Testis (tissue), 2 donors: ENCODE measurements at regions not wholly inside any gene's neighbourhood (a gene's known extent, or its start where the extent isn't known, plus 50 kb on each side); places are given as distances from the start of the nearest gene placed in this dataset.

Source experiments
- DNase-seq: peaks from one replicate; pipeline ENCODE4 v3.0.0-alpha.2; 2019
- H3K27ac ChIP-seq, 2 donors: fragments of 200-600 bp; sonication (generic); one replicate each; pipeline ENCODE4 v1.5.1; 2019
- H3K27me3 ChIP-seq: fragments of 200-600 bp; sonication (generic); one replicate; pipeline ENCODE4 v1.5.1; 2019
- H3K36me3 ChIP-seq: fragments of 200-600 bp; sonication (generic); one replicate; pipeline ENCODE4 v1.5.1; 2017; ENCODE audit warnings: low read depth; ENCODE audit errors: missing control alignments
- H3K4me1 ChIP-seq: fragments of 200-600 bp; sonication (generic); one replicate; pipeline ENCODE4 v1.5.1; 2019
- H3K4me3 ChIP-seq, 2 donors: fragments of 200-600 bp; sonication (generic); one replicate each; pipeline ENCODE4 v1.5.1; 2017 to 2019
- H3K9me3 ChIP-seq: fragments of 200-600 bp; sonication (generic); one replicate; pipeline ENCODE4 v1.5.1; 2017
- CTCF ChIP-seq, 3 experiments: fragments of 450-650 bp in 2 of 3; fragments of 200-600 bp in 1 of 3; sonication (generic) in 1 of 3; IDR thresholded peaks; one replicate each; pipeline ENCODE4 v1.5.1; 2016 to 2019; ENCODE audit warnings: antibody characterized with exemption in 3 of 3, mild to moderate bottlenecking in 2 of 3, moderate library complexity in 1 of 3
- POLR2A ChIP-seq: fragments of 450-650 bp; IDR thresholded peaks from one replicate; pipeline ENCODE4 v1.6.1; 2017; ENCODE audit warnings: antibody characterized with exemption, mild to moderate bottlenecking, moderate library complexity
- WGBS, 2 donors: methylation state at CpG; one replicate each; pipeline ENCODE4 v1.1.5; 2018; 5-methylcytosine and 5-hydroxymethylcytosine counted together
- intact Hi-C: fragments of 100-400 bp; cut with DNase I; formaldehyde crosslinking; loops from one replicate; pipeline ENCODE4 v1.15.1; 2023; ENCODE audit warnings: low total_unique reads

- Histone ChIP-seq H3K36me3 (no peaks in the 10 kb centered on the region), H3K4me3 (no peak overlapping the region), H3K9me3 (no peaks in the 10 kb centered on the region), H3K27ac (no peak overlapping the region), H3K4me1 (no peaks in the 10 kb centered on the region), H3K27me3 (no peaks in the 10 kb centered on the region)
- intact Hi-C loops: no loop called here
- TF ChIP-seq POLR2A: no peak
- no peak for TF ChIP-seq CTCF (IDR thresholded peaks at IDR 0.05)
- DNase-seq: no peak
Observed at GRCh38 chr6:133629970-133630369, 258.9 kb upstream of the TCF21 start.

GRCh38 chr6:133630651-133631050 lies 258.3 kb upstream of the TCF21 start:
- H3K27ac ChIP-seq: no peak overlapping the region
- H3K4me3 ChIP-seq: no peak overlapping the region
- no peaks in the 10 kb centered on the region for H3K4me1 ChIP-seq
- no peaks in the 10 kb centered on the region for H3K27me3 ChIP-seq
- no peaks in the 10 kb centered on the region for H3K36me3 ChIP-seq
- WGBS, 2 donors: 43 to 55% methylated on average over 2 of the region's 2 CpGs
- TF ChIP-seq CTCF (IDR thresholded peaks at IDR 0.05) (no peak), POLR2A (no peak)
- no peaks in the 10 kb centered on the region for H3K9me3 ChIP-seq
- intact Hi-C loops: no loop called here
- DNase-seq: no peak

- no peak overlapping the region for H3K4me3 ChIP-seq
- TF ChIP-seq CTCF (IDR thresholded peaks at IDR 0.05): no peak
- TF ChIP-seq POLR2A: no peak
Observed at GRCh38 chr6:133631421-133631820, 257.5 kb upstream of the TCF21 start.

GRCh38 chr6:133632206-133632605 lies 256.7 kb upstream of the TCF21 start:
- intact Hi-C loops: no loop called here
- no peaks in the 10 kb centered on the region for H3K27me3 ChIP-seq
- no peak overlapping the region for H3K27ac ChIP-seq
- no peaks in the 10 kb centered on the region for H3K9me3 ChIP-seq
- H3K4me3 ChIP-seq: no peak overlapping the region
- no peak for TF ChIP-seq POLR2A
- TF ChIP-seq CTCF (IDR thresholded peaks at IDR 0.05): no peak
- H3K4me1 ChIP-seq: no peaks in the 10 kb centered on the region
- WGBS, 2 donors: 88 to 92% methylated on average over 2 of the region's 2 CpGs
- no peaks in the 10 kb centered on the region for H3K36me3 ChIP-seq
- no peak for DNase-seq

More at GRCh38 chr6:133631421-133631820, 257.5 kb upstream of the TCF21 start:
- WGBS, 2 donors: 50 to 56% methylated on average over 1 of the region's 1 CpG
- Histone ChIP-seq H3K27me3 (no peaks in the 10 kb centered on the region), H3K9me3 (no peaks in the 10 kb centered on the region), H3K27ac (no peak overlapping the region), H3K36me3 (no peaks in the 10 kb centered on the region), H3K4me1 (no peaks in the 10 kb centered on the region)
- intact Hi-C loops: no loop called here
- no peak for DNase-seq

- Histone ChIP-seq H3K27me3 (no peaks in the 10 kb centered on the region), H3K27ac (no peak overlapping the region), H3K4me1 (no peaks in the 10 kb centered on the region), H3K36me3 (no peaks in the 10 kb centered on the region), H3K9me3 (no peaks in the 10 kb centered on the region), H3K4me3 (no peak overlapping the region)
- intact Hi-C loops: no loop called here
- WGBS, 2 donors: 83 to 95% methylated on average over 2 of the region's 2 CpGs
- TF ChIP-seq CTCF (IDR thresholded peaks at IDR 0.05) (no peak), POLR2A (no peak)
- DNase-seq: no peak
Observed at GRCh38 chr6:133632906-133633305, 256.0 kb upstream of the TCF21 start.
